Smooth muscle cell (in vitro differentiated cells): ENCODE measurements at regions not wholly inside any gene's neighbourhood (a gene's known extent, or its start where the extent isn't known, plus 50 kb on each side); places are given as distances from the start of the nearest gene placed in this dataset.
"Not testable (repeated sequence)": the region's sequence is repeated elsewhere in the genome, so short reads cannot be mapped to it uniquely, and the experiment has no call there.

Source experiments
- DNase-seq: peaks from one replicate; lab custom pipeline; 2025; ENCODE audit not compliant: unreplicated experiment; lab: John Stamatoyannopoulos, UW
- H2AFZ ChIP-seq: fragments of 200-600 bp; sonication (generic); 2 replicates; pipeline ENCODE4 v1.6.0; 2016; ENCODE audit warnings: antibody characterized with exemption, low read depth, mild to moderate bottlenecking
- H3F3A ChIP-seq: fragments of 200-600 bp; sonication (generic); 2 replicates; pipeline ENCODE4 v1.6.0; 2017; ENCODE audit warnings: antibody characterized with exemption, low read depth
- H3K27ac ChIP-seq: fragments of 200-600 bp; sonication (generic); 2 replicates; pipeline ENCODE4 v1.5.1; 2016; ENCODE audit warnings: low read depth, mild to moderate bottlenecking
- H3K27me3 ChIP-seq: fragments of 200-600 bp; sonication (generic); 2 replicates; pipeline ENCODE4 v1.6.1; 2016; ENCODE audit warnings: low read depth, mild to moderate bottlenecking
- H3K36me3 ChIP-seq: fragments of 200-600 bp; sonication (generic); 2 replicates; pipeline ENCODE4 v1.5.1; 2016; ENCODE audit warnings: low read depth
- H3K4me1 ChIP-seq: fragments of 200-600 bp; sonication (generic); 2 replicates; pipeline ENCODE4 v1.5.1; 2016; ENCODE audit warnings: low read depth
- H3K4me2 ChIP-seq: fragments of 200-600 bp; sonication (generic); 2 replicates; pipeline ENCODE4 v1.6.0; 2016; ENCODE audit warnings: mild to moderate bottlenecking
- H3K4me3 ChIP-seq: fragments of 200-600 bp; sonication (generic); 2 replicates; pipeline ENCODE4 v1.5.1; 2016; ENCODE audit warnings: mild to moderate bottlenecking
- H3K79me2 ChIP-seq: fragments of 200-600 bp; sonication (generic); 2 replicates; pipeline ENCODE4 v1.6.0; 2016; ENCODE audit warnings: low read depth, mild to moderate bottlenecking
- H3K9ac ChIP-seq: fragments of 200-600 bp; sonication (generic); 2 replicates; pipeline ENCODE4 v1.6.0; 2016; ENCODE audit warnings: low read depth
- H3K9me3 ChIP-seq: fragments of 200-600 bp; sonication (generic); replicated peaks from 2 replicates; pipeline ENCODE4 v1.5.1; 2016; ENCODE audit warnings: low read depth
- H4K20me1 ChIP-seq: fragments of 200-600 bp; sonication (generic); 2 replicates; pipeline ENCODE4 v1.6.0; 2016; ENCODE audit warnings: low read depth
- CTCF ChIP-seq: fragments of 200-600 bp; sonication (generic); IDR thresholded peaks from 2 replicates; pipeline ENCODE4 v1.5.1; 2017; ENCODE audit warnings: borderline replicate concordance, mild to moderate bottlenecking, antibody characterized with exemption; ENCODE audit not compliant: insufficient read depth, poor library complexity, severe bottlenecking
- WGBS: methylation state at CpG from one replicate; pipeline ENCODE4 v1.1.7; 2016; ENCODE audit warnings: low lambda C conversion rate; 5-methylcytosine and 5-hydroxymethylcytosine counted together

- no peak for DNase-seq
- Histone ChIP-seq H4K20me1 (no peaks in the 10 kb centered on the region), H3K27ac (no peak overlapping the region), H3K27me3 (no peaks in the 10 kb centered on the region), H3K4me1 (no peaks in the 10 kb centered on the region), H3K9me3 (no peaks in the 10 kb centered on the region), H3K36me3 (no peaks in the 10 kb centered on the region), H2AFZ (no peak overlapping the region), H3F3A (no peaks in the 10 kb centered on the region), H3K79me2 (no peaks in the 10 kb centered on the region), H3K9ac (no peak overlapping the region), H3K4me2 (no peak overlapping the region), H3K4me3 (no peak overlapping the region)
- 87% methylated on average over 3 of the region's 3 CpGs for WGBS
- TF ChIP-seq CTCF = no peak
Measured at GRCh38 chr7:106365252-106366005, 80.6 kb upstream of the NAMPT start.

GRCh38 chr7:106362507-106362906, 77.7 kb upstream of the NAMPT start:
- WGBS = 98% methylated on average over 2 of the region's 2 CpGs
- not testable (repeated sequence) for H2AFZ ChIP-seq, H3K4me1 ChIP-seq, H3K79me2 ChIP-seq, H3K4me2 ChIP-seq, H4K20me1 ChIP-seq, DNase-seq, H3F3A ChIP-seq, H3K27ac ChIP-seq, H3K36me3 ChIP-seq, H3K27me3 ChIP-seq, H3K4me3 ChIP-seq, H3K9me3 ChIP-seq, H3K9ac ChIP-seq

GRCh38 chr7:106358103-106358663, 73.4 kb upstream of the NAMPT start:
- WGBS = 21% methylated on average over 2 of the region's 2 CpGs
- Histone ChIP-seq H3K27ac (peak overlapping the region; percentile 45), H3K36me3 (no peaks in the 10 kb centered on the region), H4K20me1 (no peaks in the 10 kb centered on the region), H3K4me3 (no peak overlapping the region), H3K79me2 (no peaks in the 10 kb centered on the region), H3K27me3 (no peaks in the 10 kb centered on the region), H3K9ac (no peak overlapping the region), H3K4me2 (peak overlapping the region; percentile 13), H3K9me3 (no peaks in the 10 kb centered on the region), H3K4me1 (no peaks in the 10 kb centered on the region), H3F3A (no peaks in the 10 kb centered on the region), H2AFZ (no peak overlapping the region)
- no peak for DNase-seq
- TF ChIP-seq CTCF = no peak

GRCh38 chr7:106357675-106358074, 72.9 kb upstream of the NAMPT start:
- H3K27me3 ChIP-seq = no peaks in the 10 kb centered on the region
- no peaks in the 10 kb centered on the region for H3K4me1 ChIP-seq
- H2AFZ ChIP-seq = no peak overlapping the region
- peak overlapping the region; percentile 45 for H3K27ac ChIP-seq
- H3K4me3 ChIP-seq = no peak overlapping the region
- TF ChIP-seq CTCF = no peak
- no peaks in the 10 kb centered on the region for H3K9me3 ChIP-seq
- H4K20me1 ChIP-seq = no peaks in the 10 kb centered on the region
- peak overlapping the region; percentile 13 for H3K4me2 ChIP-seq
- no peaks in the 10 kb centered on the region for H3K79me2 ChIP-seq
- WGBS = 76% methylated on average over 4 of the region's 4 CpGs
- H3F3A ChIP-seq = no peaks in the 10 kb centered on the region
- H3K36me3 ChIP-seq = no peaks in the 10 kb centered on the region
- no peak overlapping the region for H3K9ac ChIP-seq
- no peak for DNase-seq
